Testis (tissue), 2 donors: ENCODE measurements at regions not wholly inside any gene's neighbourhood (a gene's known extent, or its start where the extent isn't known, plus 50 kb on each side); places are given as distances from the start of the nearest gene placed in this dataset.

Experiments
- DNase-seq: peaks from one replicate; pipeline ENCODE4 v3.0.0-alpha.2; 2019
- H3K27ac ChIP-seq, 2 donors: fragments of 200-600 bp; sonication (generic); one replicate each; pipeline ENCODE4 v1.5.1; 2019
- H3K27me3 ChIP-seq: fragments of 200-600 bp; sonication (generic); one replicate; pipeline ENCODE4 v1.5.1; 2019
- H3K36me3 ChIP-seq: fragments of 200-600 bp; sonication (generic); one replicate; pipeline ENCODE4 v1.5.1; 2017; ENCODE audit warnings: low read depth; ENCODE audit errors: missing control alignments
- H3K4me1 ChIP-seq: fragments of 200-600 bp; sonication (generic); one replicate; pipeline ENCODE4 v1.5.1; 2019
- H3K4me3 ChIP-seq, 2 donors: fragments of 200-600 bp; sonication (generic); one replicate each; pipeline ENCODE4 v1.5.1; 2017 to 2019
- H3K9me3 ChIP-seq: fragments of 200-600 bp; sonication (generic); one replicate; pipeline ENCODE4 v1.5.1; 2017
- CTCF ChIP-seq, 3 experiments: fragments of 450-650 bp in 2 of 3; fragments of 200-600 bp in 1 of 3; sonication (generic) in 1 of 3; IDR thresholded peaks; one replicate each; pipeline ENCODE4 v1.5.1; 2016 to 2019; ENCODE audit warnings: antibody characterized with exemption in 3 of 3, mild to moderate bottlenecking in 2 of 3, moderate library complexity in 1 of 3
- POLR2A ChIP-seq: fragments of 450-650 bp; IDR thresholded peaks from one replicate; pipeline ENCODE4 v1.6.1; 2017; ENCODE audit warnings: antibody characterized with exemption, mild to moderate bottlenecking, moderate library complexity
- WGBS, 2 donors: methylation state at CpG; one replicate each; pipeline ENCODE4 v1.1.5; 2018; 5-methylcytosine and 5-hydroxymethylcytosine counted together
- intact Hi-C: fragments of 100-400 bp; cut with DNase I; formaldehyde crosslinking; loops from one replicate; pipeline ENCODE4 v1.15.1; 2023; ENCODE audit warnings: low total_unique reads

- intact Hi-C loops = no loop called here
- peaks cover 2% of the 10 kb centered on the region for H3K4me1 ChIP-seq
- no peak overlapping the region for H3K4me3 ChIP-seq
- H3K27ac ChIP-seq = no peak overlapping the region
- 87 to 91% methylated on average over 11 of the region's 11 CpGs for WGBS, 2 donors
- H3K9me3 ChIP-seq = no peaks in the 10 kb centered on the region
- H3K27me3 ChIP-seq = no peaks in the 10 kb centered on the region
- TF ChIP-seq POLR2A (no peak), CTCF (IDR thresholded peaks at IDR 0.05) (no peak)
- DNase-seq = no peak
- H3K36me3 ChIP-seq = no peaks in the 10 kb centered on the region
Observed at GRCh38 chr12:116636608-116637519, 77.7 kb downstream of the MAP1LC3B2 start.

DNA sequence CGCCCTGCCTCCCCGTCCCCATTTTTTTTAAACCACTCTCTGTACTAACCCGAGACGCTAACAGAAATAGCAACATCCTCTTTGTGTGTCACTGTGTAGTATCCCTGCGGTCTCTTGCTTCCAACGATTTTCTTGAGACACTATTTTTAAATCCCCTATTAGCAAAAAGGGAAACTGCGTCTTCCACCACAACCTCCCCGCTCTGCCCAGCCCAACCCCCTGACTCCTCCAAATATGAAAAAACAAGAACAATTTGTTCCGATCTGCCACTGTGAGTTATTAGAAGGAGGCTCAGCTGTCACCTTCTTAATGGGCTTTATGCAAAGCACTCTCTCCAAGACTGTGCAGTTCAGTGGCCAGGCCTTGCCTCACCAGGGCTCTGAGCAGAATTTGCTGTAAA lies 76.3 kb downstream of the MAP1LC3B2 start:
- DNase-seq = peak; percentile 25
- Histone ChIP-seq H3K4me3 (no peak overlapping the region), H3K36me3 (no peaks in the 10 kb centered on the region), H3K27ac (no peak overlapping the region), H3K9me3 (no peaks in the 10 kb centered on the region), H3K4me1 (peaks cover 2% of the 10 kb centered on the region), H3K27me3 (no peaks in the 10 kb centered on the region)
- intact Hi-C loops = no loop called here
- WGBS, 2 donors = 48 to 63% methylated on average over 9 of the region's 9 CpGs
- TF ChIP-seq CTCF (IDR thresholded peaks at IDR 0.05) = no peak
- no peak for TF ChIP-seq POLR2A

DNA sequence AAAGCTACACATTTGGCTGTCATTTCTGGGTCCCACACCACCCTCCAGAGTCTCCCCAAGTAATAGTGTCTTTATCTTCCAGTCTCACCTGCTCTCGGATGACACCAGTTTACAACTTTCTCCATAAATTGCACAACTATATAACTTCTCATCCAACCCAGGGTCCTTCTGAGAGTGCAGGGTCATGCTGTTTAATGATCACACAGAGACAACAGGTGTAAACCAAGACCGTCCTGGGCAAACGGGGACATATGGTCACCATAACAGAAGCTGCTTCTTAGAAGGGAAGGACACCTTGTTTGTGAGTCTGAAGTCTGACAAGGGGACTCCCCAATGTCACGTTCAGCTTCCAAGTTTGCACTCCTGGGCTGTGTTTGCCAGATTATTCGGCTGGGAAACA lies 74.3 kb downstream of the MAP1LC3B2 start:
- Histone ChIP-seq H3K9me3 (no peaks in the 10 kb centered on the region), H3K4me1 (peaks cover 2% of the 10 kb centered on the region), H3K36me3 (no peaks in the 10 kb centered on the region), H3K4me3 (no peak overlapping the region), H3K27ac (no peak overlapping the region), H3K27me3 (no peaks in the 10 kb centered on the region)
- TF ChIP-seq CTCF (IDR thresholded peaks at IDR 0.05) (no peak), POLR2A (no peak)
- intact Hi-C loops = no loop called here
- WGBS, 2 donors = 90 to 95% methylated on average over 5 of the region's 5 CpGs
- no peak for DNase-seq

GRCh38 chr12:116631619-116632018 lies 72.4 kb downstream of the MAP1LC3B2 start:
- H3K4me1 ChIP-seq = peaks cover 2% of the 10 kb centered on the region
- no peaks in the 10 kb centered on the region for H3K9me3 ChIP-seq
- no peaks in the 10 kb centered on the region for H3K36me3 ChIP-seq
- TF ChIP-seq CTCF (IDR thresholded peaks at IDR 0.05) = no peak
- TF ChIP-seq POLR2A = no peak
- DNase-seq = no peak
- no peaks in the 10 kb centered on the region for H3K27me3 ChIP-seq
- H3K4me3 ChIP-seq = no peak overlapping the region
- WGBS, 2 donors = 79 to 86% methylated on average over 4 of the region's 4 CpGs
- intact Hi-C loops = no loop called here
- H3K27ac ChIP-seq = no peak overlapping the region

DNA sequence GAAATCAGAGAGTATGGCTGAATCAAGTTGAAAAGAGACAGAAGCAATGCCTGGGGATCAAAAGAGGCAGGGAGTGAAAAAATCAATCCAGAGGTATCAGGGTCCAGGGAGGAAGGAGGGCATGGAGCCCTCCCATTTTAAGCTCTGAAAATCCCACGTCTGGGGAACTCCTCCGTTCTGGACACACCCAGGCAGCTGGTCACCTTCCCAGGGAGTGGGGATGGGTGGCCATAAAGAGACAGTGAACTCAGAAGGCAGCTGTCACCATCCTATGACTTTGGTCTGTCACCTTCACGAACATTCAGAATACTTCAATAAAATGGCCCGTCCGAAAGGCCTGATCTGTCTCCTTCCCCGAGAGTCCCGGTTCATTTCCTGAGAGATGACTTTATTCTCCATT lies 71.6 kb downstream of the MAP1LC3B2 start:
- intact Hi-C loops = no loop called here
- Histone ChIP-seq H3K36me3 (no peaks in the 10 kb centered on the region), H3K9me3 (no peaks in the 10 kb centered on the region), H3K4me3 (no peak overlapping the region), H3K27ac (no peak overlapping the region), H3K4me1 (peaks cover 2% of the 10 kb centered on the region), H3K27me3 (no peaks in the 10 kb centered on the region)
- TF ChIP-seq POLR2A = no peak
- WGBS, 2 donors = 70 to 85% methylated on average over 7 of the region's 7 CpGs
- no peak for DNase-seq
